EL (cell line): ENCODE measurements at regions not wholly inside any gene's neighbourhood (a gene's known extent, or its start where the extent isn't known, plus 50 kb on each side); places are given as distances from the start of the nearest gene placed in this dataset.

ENCODE experiments used
- DNase-seq: peaks from one replicate; pipeline ENCODE4 v3.0.0-alpha.2; 2016

- DNase-seq = no peak
Observed at GRCh38 chr20:24877652-24878051, 71.4 kb upstream of the CST7 start.

GRCh38 chr20:24878657-24879056 lies 70.4 kb upstream of the CST7 start:
- DNase-seq = no peak

- no peak for DNase-seq
Observed at GRCh38 chr20:24879875-24880274, 69.2 kb upstream of the CST7 start.

GRCh38 chr20:24880356-24880755 lies 68.7 kb upstream of the CST7 start:
- DNase-seq = no peak

- no peak for DNase-seq
Observed at GRCh38 chr20:24890286-24890685, 58.8 kb upstream of the CST7 start.

GRCh38 chr20:24891546-24892393 lies 57.3 kb upstream of the CST7 start:
- no peak for DNase-seq

GRCh38 chr20:24892522-24892921 lies 56.5 kb upstream of the CST7 start:
- no peak for DNase-seq

- DNase-seq = no peak
Observed at GRCh38 chr20:24892931-24893330, 56.1 kb upstream of the CST7 start.

GRCh38 chr20:24894488-24894887 lies 54.6 kb upstream of the CST7 start:
- DNase-seq = no peak

GRCh38 chr20:24894967-24895366 lies 54.1 kb upstream of the CST7 start:
- DNase-seq = no peak

GRCh38 chr20:24895431-24895830 lies 53.6 kb upstream of the CST7 start:
- no peak for DNase-seq

GRCh38 chr20:24895898-24896658 lies 53.0 kb upstream of the CST7 start:
- DNase-seq = no peak

- DNase-seq = no peak
Observed at GRCh38 chr20:24896984-24897383, 52.1 kb upstream of the CST7 start.

GRCh38 chr20:24897974-24898373 lies 51.1 kb upstream of the CST7 start:
- no peak for DNase-seq

- DNase-seq = no peak
Observed at GRCh38 chr20:24899153-24899552, 49.9 kb upstream of the CST7 start.
